Keratinocyte (primary cell): ENCODE measurements at regions not wholly inside any gene's neighbourhood (a gene's known extent, or its start where the extent isn't known, plus 50 kb on each side); places are given as distances from the start of the nearest gene placed in this dataset.

Experiments
- DNase-seq: peaks from one replicate; pipeline ENCODE4 v3.0.0-alpha.2; 2011; ENCODE audit warnings: low read depth, missing footprints, low spot score
- FAIRE-seq: peaks from 2 replicates; lab custom pipeline; 2011; peaks lifted over from hg19 to GRCh38; lab: Jason Lieb, UNC
- H2AFZ ChIP-seq: 2 replicates; pipeline ENCODE4 v1.6.0; 2012; ENCODE audit warnings: low read length, control low read depth, inconsistent platforms; ENCODE audit not compliant: control insufficient read depth
- H3K27ac ChIP-seq: 2 replicates; pipeline ENCODE4 v1.5.1; 2011; ENCODE audit warnings: low read length; ENCODE audit not compliant: control insufficient read depth, insufficient read depth
- H3K27me3 ChIP-seq: 3 replicates; pipeline ENCODE4 v1.6.0; 2011; ENCODE audit warnings: low read length; ENCODE audit not compliant: control insufficient read depth, insufficient read depth; ENCODE audit errors: extremely low read depth
- H3K36me3 ChIP-seq, 2 experiments: 2 replicates in 1 of 2; 3 replicates in 1 of 2; pipeline ENCODE4 v1.5.1; 2011; ENCODE audit warnings: low read length in 2 of 2, mild to moderate bottlenecking in 1 of 2; ENCODE audit not compliant: control insufficient read depth in 2 of 2, insufficient read depth in 2 of 2; ENCODE audit errors: extremely low read depth in 1 of 2
- H3K4me1 ChIP-seq: 3 replicates; pipeline ENCODE4 v1.5.1; 2011; ENCODE audit warnings: low read length; ENCODE audit not compliant: control insufficient read depth, insufficient read depth; ENCODE audit errors: extremely low read depth
- H3K4me2 ChIP-seq: 3 replicates; pipeline ENCODE4 v1.6.0; 2011; ENCODE audit warnings: low read depth, low read length; ENCODE audit not compliant: control insufficient read depth, insufficient read depth; ENCODE audit errors: extremely low read depth
- H3K4me3 ChIP-seq, 3 experiments: fragments of 200-600 bp in 1 of 3; sonication (generic) in 1 of 3; 2 replicates in 2 of 3; 3 replicates in 1 of 3; pipeline ENCODE4 v1.5.1; 2011 to 2016; ENCODE audit warnings: low read length in 3 of 3, mild to moderate bottlenecking in 3 of 3, control low read depth in 2 of 3, inconsistent platforms in 1 of 3, low read depth in 1 of 3, mixed read lengths in 1 of 3, mixed run types in 1 of 3, moderate library complexity in 1 of 3; ENCODE audit not compliant: control insufficient read depth in 2 of 3, insufficient read depth in 2 of 3; ENCODE audit errors: extremely low read depth in 1 of 3
- H3K79me2 ChIP-seq: 2 replicates; pipeline ENCODE4 v1.6.0; 2012; ENCODE audit warnings: low read length; ENCODE audit not compliant: control insufficient read depth, insufficient read depth
- H3K9ac ChIP-seq: 3 replicates; pipeline ENCODE4 v1.6.0; 2011; ENCODE audit warnings: low read length; ENCODE audit not compliant: control insufficient read depth, insufficient read depth; ENCODE audit errors: extremely low read depth
- H3K9me1 ChIP-seq: 3 replicates; pipeline ENCODE4 v1.6.0; 2011; ENCODE audit warnings: low read length; ENCODE audit not compliant: control insufficient read depth, insufficient read depth; ENCODE audit errors: extremely low read depth
- H3K9me3 ChIP-seq: 2 replicates; pipeline ENCODE4 v1.5.1; 2012; ENCODE audit warnings: low read depth, low read length; ENCODE audit not compliant: control insufficient read depth
- H4K20me1 ChIP-seq: 3 replicates; pipeline ENCODE4 v1.6.0; 2011; ENCODE audit warnings: low read length; ENCODE audit not compliant: control insufficient read depth, insufficient read depth; ENCODE audit errors: extremely low read depth
- EZH2 ChIP-seq: IDR thresholded peaks from one replicate; pipeline ENCODE4 v1.6.1; 2012; ENCODE audit warnings: inconsistent platforms, mild to moderate bottlenecking, low read length, moderate library complexity
- dilution Hi-C: fragments of 300-500 bp; cut with MboI; formaldehyde crosslinking; loops from one replicate; pipeline ENCODE4 v1.7.0; 2020; ENCODE audit warnings: low sequenced_read_pairs; ENCODE audit not compliant: extremely low pct_ligation_motif_present
- TF ChIP-seq, protein P1 (sequence below), 3 experiments: IDR thresholded peaks in 1 of 3; conservative IDR thresholded peaks in 1 of 3; optimal IDR thresholded peaks in 1 of 3; 2 replicates in 2 of 3; 3 replicates in 1 of 3; pipeline versions ENCODE3 to v1.5.1; 2011; ENCODE audit warnings: low read length in 3 of 3, mild to moderate bottlenecking in 3 of 3, moderate library complexity in 2 of 3, control low read depth in 1 of 3, inconsistent platforms in 1 of 3; ENCODE audit not compliant: insufficient read depth in 2 of 3; ENCODE audit errors: extremely low read depth in 1 of 3

GRCh38 chr18:22332590-22332989 lies 85.1 kb downstream of the CTAGE1 start:
- dilution Hi-C loops, result no loop called here
- no peak overlapping the region for H3K4me2 ChIP-seq
- FAIRE-seq, result no peak

DNA sequence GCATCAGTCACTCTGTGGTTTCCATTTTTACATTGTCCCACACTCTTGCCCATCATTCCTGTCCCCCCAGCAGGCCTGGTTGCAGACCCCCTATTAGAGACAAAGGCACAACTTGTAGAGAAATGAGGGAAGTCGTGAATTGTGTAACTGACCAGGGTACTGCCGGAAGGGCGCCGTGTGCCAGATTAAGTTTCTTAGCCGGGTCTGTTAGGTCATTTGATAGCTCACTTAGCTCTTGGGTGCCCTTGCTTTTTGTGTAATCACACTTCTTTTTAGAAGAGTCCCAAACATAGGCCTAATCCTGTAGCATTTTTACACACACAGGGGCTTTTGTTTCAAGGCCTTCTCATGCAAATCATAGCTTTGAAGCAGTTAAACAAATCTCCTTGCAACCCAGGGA lies 87.2 kb downstream of the CTAGE1 start:
- DNase-seq (no peak), FAIRE-seq (no peak)
- Histone ChIP-seq H3K27me3 (peaks cover 8% of the 10 kb centered on the region), H3K4me3 (no peak overlapping the region), H3K4me1 (no peaks in the 10 kb centered on the region), H3K9me1 (no peaks in the 10 kb centered on the region), H4K20me1 (no peaks in the 10 kb centered on the region), H3K36me3 (no peaks in the 10 kb centered on the region), H2AFZ (no peak overlapping the region), H3K9me3 (no peaks in the 10 kb centered on the region), H3K9ac (no peak overlapping the region), H3K4me2 (no peak overlapping the region), H3K79me2 (no peaks in the 10 kb centered on the region), H3K27ac (no peak overlapping the region)
- dilution Hi-C loops, result no loop called here
- TF ChIP-seq, protein P1, sequence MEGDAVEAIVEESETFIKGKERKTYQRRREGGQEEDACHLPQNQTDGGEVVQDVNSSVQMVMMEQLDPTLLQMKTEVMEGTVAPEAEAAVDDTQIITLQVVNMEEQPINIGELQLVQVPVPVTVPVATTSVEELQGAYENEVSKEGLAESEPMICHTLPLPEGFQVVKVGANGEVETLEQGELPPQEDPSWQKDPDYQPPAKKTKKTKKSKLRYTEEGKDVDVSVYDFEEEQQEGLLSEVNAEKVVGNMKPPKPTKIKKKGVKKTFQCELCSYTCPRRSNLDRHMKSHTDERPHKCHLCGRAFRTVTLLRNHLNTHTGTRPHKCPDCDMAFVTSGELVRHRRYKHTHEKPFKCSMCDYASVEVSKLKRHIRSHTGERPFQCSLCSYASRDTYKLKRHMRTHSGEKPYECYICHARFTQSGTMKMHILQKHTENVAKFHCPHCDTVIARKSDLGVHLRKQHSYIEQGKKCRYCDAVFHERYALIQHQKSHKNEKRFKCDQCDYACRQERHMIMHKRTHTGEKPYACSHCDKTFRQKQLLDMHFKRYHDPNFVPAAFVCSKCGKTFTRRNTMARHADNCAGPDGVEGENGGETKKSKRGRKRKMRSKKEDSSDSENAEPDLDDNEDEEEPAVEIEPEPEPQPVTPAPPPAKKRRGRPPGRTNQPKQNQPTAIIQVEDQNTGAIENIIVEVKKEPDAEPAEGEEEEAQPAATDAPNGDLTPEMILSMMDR (optimal IDR thresholded peaks at IDR 0.05 in 1 of 3, IDR thresholded peaks at IDR 0.05 in 1 of 3, conservative IDR thresholded peaks at IDR 0.05 in 1 of 3; ENCODE audit: extremely low read depth in 1 of 3, insufficient read depth in 2 of 3, low read length in 3 of 3), result no peak
- no peak for TF ChIP-seq EZH2

More at GRCh38 chr18:22332590-22332989, 85.1 kb downstream of the CTAGE1 start:
- H3K79me2 ChIP-seq, result no peaks in the 10 kb centered on the region
- H4K20me1 ChIP-seq, result no peaks in the 10 kb centered on the region
- no peaks in the 10 kb centered on the region for H3K36me3 ChIP-seq
- no peaks in the 10 kb centered on the region for H3K4me1 ChIP-seq
- H3K9me1 ChIP-seq, result no peaks in the 10 kb centered on the region
- DNase-seq, result no peak
- H3K9ac ChIP-seq, result no peak overlapping the region
- H3K9me3 ChIP-seq, result no peaks in the 10 kb centered on the region
- no peak overlapping the region for H3K27ac ChIP-seq
- H3K27me3 ChIP-seq, result peaks cover 15% of the 10 kb centered on the region
- TF ChIP-seq, protein P1 (optimal IDR thresholded peaks at IDR 0.05 in 1 of 3, IDR thresholded peaks at IDR 0.05 in 1 of 3, conservative IDR thresholded peaks at IDR 0.05 in 1 of 3; ENCODE audit: extremely low read depth in 1 of 3, insufficient read depth in 2 of 3, low read length in 3 of 3), result peak in 1 of 3 experiments; percentile 32
- no peak for TF ChIP-seq EZH2
- no peak overlapping the region for H2AFZ ChIP-seq
- no peak overlapping the region for H3K4me3 ChIP-seq
